AG10803 (cell line): ENCODE measurements at regions not wholly inside any gene's neighbourhood (a gene's known extent, or its start where the extent isn't known, plus 50 kb on each side); places are given as distances from the start of the nearest gene placed in this dataset.
"Not testable (repeated sequence)": the region's sequence is repeated elsewhere in the genome, so short reads cannot be mapped to it uniquely, and the experiment has no call there.

Experiments
- DNase-seq: peaks from one replicate; pipeline ENCODE4 v3.0.0; 2010; ENCODE audit warnings: low read depth
- H3K4me3 ChIP-seq: 2 replicates; pipeline ENCODE4 v1.5.1; 2011; ENCODE audit warnings: mild to moderate bottlenecking, low read length, control low read depth
- TF ChIP-seq, protein P1 (sequence below): conservative IDR thresholded peaks from 2 replicates; pipeline ENCODE4 v1.5.1; 2011; ENCODE audit warnings: mild to moderate bottlenecking, low read length, control low read depth, inconsistent platforms

DNA sequence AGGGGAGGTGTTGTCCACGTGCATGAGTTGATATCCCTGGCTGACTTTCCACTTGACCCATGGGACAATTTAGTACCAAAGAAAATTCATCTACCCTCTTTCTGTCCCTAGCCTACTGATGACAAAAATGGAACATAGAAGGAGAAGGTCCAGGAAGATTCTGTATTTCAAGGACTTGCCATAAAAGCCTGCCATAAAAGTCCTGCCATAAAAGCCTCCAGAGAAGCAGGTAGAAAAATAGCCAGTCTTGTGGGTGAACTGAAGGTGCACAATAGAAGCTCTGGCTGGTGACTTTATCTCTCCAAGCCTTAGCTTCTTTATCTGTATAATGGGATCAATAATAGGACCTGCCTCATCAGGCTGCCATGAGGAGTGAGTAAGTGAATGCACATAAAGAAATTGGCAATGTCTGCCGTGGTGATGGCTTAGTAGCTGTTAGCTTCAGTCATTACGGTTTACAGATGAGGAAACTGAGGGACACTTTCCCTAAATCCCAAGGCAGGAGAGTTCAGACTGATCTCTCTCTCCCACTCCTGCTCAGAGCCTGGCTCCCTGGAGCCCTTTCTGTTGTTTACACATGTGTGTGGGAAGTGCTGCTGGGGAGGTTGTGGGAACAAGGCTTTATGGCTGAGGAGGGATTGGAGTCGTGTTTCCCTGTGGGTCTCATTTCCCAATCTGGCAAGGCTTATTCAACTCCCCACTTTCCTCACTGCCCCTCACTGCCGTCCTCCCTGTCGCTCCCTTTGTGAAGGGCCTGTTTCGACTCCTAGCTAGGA, 101.5 kb downstream of the TRIM43 start:
- not testable (repeated sequence) for H3K4me3 ChIP-seq, DNase-seq

DNA sequence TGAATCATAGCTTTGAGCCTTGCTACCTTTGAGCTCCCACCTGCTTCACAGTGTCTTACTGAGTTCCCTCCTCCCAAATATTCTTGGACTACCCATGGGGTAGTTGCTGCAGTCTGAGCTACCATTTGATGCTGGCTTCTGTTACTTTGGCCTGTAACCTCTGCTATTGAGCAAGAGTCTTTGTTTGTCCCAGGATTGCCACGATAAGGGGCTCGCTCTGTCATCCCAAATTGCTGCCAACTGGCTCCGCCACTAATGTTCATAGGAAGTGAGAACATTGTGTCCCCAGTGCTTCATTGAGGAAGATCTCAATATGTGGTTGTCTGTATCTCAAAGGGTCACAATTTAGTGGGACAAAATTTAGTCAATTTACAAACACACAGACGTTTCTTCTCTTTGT, 103.8 kb downstream of the TRIM43 start:
- no peak for DNase-seq
- no peak overlapping the region for H3K4me3 ChIP-seq
- TF ChIP-seq, protein P1, sequence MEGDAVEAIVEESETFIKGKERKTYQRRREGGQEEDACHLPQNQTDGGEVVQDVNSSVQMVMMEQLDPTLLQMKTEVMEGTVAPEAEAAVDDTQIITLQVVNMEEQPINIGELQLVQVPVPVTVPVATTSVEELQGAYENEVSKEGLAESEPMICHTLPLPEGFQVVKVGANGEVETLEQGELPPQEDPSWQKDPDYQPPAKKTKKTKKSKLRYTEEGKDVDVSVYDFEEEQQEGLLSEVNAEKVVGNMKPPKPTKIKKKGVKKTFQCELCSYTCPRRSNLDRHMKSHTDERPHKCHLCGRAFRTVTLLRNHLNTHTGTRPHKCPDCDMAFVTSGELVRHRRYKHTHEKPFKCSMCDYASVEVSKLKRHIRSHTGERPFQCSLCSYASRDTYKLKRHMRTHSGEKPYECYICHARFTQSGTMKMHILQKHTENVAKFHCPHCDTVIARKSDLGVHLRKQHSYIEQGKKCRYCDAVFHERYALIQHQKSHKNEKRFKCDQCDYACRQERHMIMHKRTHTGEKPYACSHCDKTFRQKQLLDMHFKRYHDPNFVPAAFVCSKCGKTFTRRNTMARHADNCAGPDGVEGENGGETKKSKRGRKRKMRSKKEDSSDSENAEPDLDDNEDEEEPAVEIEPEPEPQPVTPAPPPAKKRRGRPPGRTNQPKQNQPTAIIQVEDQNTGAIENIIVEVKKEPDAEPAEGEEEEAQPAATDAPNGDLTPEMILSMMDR = no peak

DNA sequence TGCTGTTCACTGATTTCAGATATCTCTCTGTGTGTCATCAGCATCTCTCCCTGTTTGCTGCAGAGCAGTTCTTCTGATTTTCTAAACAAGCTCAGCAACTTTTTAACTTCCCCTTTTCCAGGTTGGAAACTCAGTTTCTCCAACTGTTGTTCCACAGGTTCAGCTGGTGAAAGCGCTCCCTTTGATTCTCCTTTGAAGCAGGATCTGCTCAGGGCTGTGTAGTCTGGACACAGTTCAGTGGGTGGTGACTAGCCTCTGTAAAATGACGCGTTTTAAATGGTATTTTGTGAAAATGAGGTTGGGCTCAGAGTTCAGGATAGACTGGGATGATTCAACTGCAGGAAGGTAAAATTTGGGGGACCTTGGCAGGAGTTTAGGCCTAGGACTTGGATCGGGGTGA, 106.3 kb downstream of the TRIM43 start:
- no peak overlapping the region for H3K4me3 ChIP-seq
- TF ChIP-seq, protein P1 = no peak
- DNase-seq = no peak

GRCh38 chr2:95699201-95700184, 107.7 kb downstream of the TRIM43 start:
- not testable (repeated sequence) for H3K4me3 ChIP-seq, DNase-seq

- H3K4me3 ChIP-seq = no peak overlapping the region
- TF ChIP-seq, protein P1 = no peak
- DNase-seq = no peak
Observed at GRCh38 chr2:95700519-95700918, 108.7 kb downstream of the TRIM43 start.

DNA sequence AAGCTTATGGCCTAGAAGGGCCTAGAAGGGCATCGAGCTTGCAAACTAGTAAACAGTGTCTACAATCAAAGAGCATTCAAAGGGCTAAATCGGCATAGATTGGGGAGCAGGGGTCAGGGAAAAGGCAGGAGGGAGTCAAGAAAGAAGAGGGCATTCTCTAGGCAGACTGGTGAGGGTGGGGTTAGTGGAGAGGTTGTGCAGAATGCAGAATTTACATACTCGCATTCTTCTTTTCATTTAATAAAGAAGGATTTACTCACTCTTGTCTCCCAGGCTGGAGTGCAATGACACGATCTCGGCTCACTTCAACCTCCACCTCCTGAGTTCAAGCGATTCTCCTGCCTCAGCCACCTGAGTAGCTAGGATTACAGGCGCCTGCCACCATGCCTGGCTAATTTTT, 110.7 kb downstream of the TRIM43 start:
- no peak overlapping the region for H3K4me3 ChIP-seq
- TF ChIP-seq, protein P1 = no peak
- no peak for DNase-seq

- H3K4me3 ChIP-seq, DNase-seq: not testable (repeated sequence)
Observed at GRCh38 chr2:95707161-95707560, 115.4 kb downstream of the TRIM43 start.

DNA sequence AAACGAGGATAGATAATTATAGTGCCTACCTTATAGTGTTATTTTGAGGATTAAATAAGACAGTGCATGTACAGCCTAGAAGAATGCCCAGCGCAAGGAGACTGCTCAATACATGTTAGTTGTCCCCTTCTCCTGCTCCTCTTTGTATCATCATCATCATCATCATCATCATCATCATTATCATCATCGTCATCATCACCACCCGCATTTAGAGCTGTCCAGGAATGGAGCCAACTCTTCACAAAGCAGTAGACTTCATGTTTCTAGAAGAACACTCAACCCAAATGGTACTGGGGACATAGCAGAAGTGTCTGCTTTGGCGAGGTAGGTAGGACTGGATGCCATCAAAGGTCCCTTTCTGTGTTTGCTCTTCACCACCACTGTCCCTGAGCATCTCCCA, 116.0 kb downstream of the TRIM43 start:
- no peak for DNase-seq
- TF ChIP-seq, protein P1 = no peak
- no peak overlapping the region for H3K4me3 ChIP-seq
